H4 (cell line): ENCODE measurements at regions not wholly inside any gene's neighbourhood (a gene's known extent, or its start where the extent isn't known, plus 50 kb on each side); places are given as distances from the start of the nearest gene placed in this dataset.

Experiments used
- DNase-seq: peaks from one replicate; pipeline ENCODE4 v3.0.0-alpha.2; 2015; ENCODE audit warnings: low spot score

- no peak for DNase-seq
These were observed 485.8 kb upstream of the CITED2 start for GRCh38 chr6:139860203-139860602.

- no peak for DNase-seq
These were observed 484.0 kb upstream of the CITED2 start for GRCh38 chr6:139858429-139858828.

GRCh38 chr6:139857143-139857542 lies 482.7 kb upstream of the CITED2 start:
- no peak for DNase-seq

GRCh38 chr6:139856562-139856961 lies 482.1 kb upstream of the CITED2 start:
- no peak for DNase-seq

- DNase-seq = peak; percentile 8
These were observed 481.3 kb upstream of the CITED2 start for GRCh38 chr6:139855671-139856311.

- DNase-seq = no peak
These were observed 479.0 kb upstream of the CITED2 start for GRCh38 chr6:139853302-139853992.

- no peak for DNase-seq
These were observed 478.2 kb upstream of the CITED2 start for GRCh38 chr6:139852488-139853140.

GRCh38 chr6:139852067-139852466 lies 477.6 kb upstream of the CITED2 start:
- DNase-seq = no peak

GRCh38 chr6:139851206-139851605 lies 476.8 kb upstream of the CITED2 start:
- no peak for DNase-seq

- no peak for DNase-seq
These were observed 476.1 kb upstream of the CITED2 start for GRCh38 chr6:139850512-139850911.

- no peak for DNase-seq
These were observed 473.0 kb upstream of the CITED2 start for GRCh38 chr6:139847457-139847813.

- no peak for DNase-seq
These were observed 472.3 kb upstream of the CITED2 start for GRCh38 chr6:139846538-139847456.

- no peak for DNase-seq
These were observed 470.5 kb upstream of the CITED2 start for GRCh38 chr6:139844907-139845306.

- no peak for DNase-seq
These were observed 467.4 kb upstream of the CITED2 start for GRCh38 chr6:139841794-139842215.

- DNase-seq = no peak
These were observed 465.2 kb upstream of the CITED2 start for GRCh38 chr6:139839506-139840156.

GRCh38 chr6:139834232-139834631 lies 459.8 kb upstream of the CITED2 start:
- no peak for DNase-seq

GRCh38 chr6:139833592-139833991 lies 459.1 kb upstream of the CITED2 start:
- DNase-seq = no peak

- no peak for DNase-seq
These were observed 458.3 kb upstream of the CITED2 start for GRCh38 chr6:139832493-139833305.

- DNase-seq = no peak
These were observed 455.1 kb upstream of the CITED2 start for GRCh38 chr6:139829576-139829975.

GRCh38 chr6:139828751-139829519 lies 454.5 kb upstream of the CITED2 start:
- no peak for DNase-seq
